CD8-positive, alpha-beta memory T cell (primary cell): ENCODE measurements at regions not wholly inside any gene's neighbourhood (a gene's known extent, or its start where the extent isn't known, plus 50 kb on each side); places are given as distances from the start of the nearest gene placed in this dataset.
"Not testable (repeated sequence)": the region's sequence is repeated elsewhere in the genome, so short reads cannot be mapped to it uniquely, and the experiment has no call there.

Experiments used
- CTCF ChIA-PET: fragments of 350-600 bp; sonication (Branson Sonifier 250); formaldehyde crosslinking; loops from one replicate; lab custom pipeline; 2021; ENCODE audit warnings: antibody characterized with exemption; lab: Charles Lee
- POLR2A ChIA-PET: fragments of 350-600 bp; sonication (Branson Sonifier 250); formaldehyde crosslinking; loops from one replicate; lab custom pipeline; 2021; ENCODE audit warnings: antibody characterized with exemption; lab: Charles Lee
- DNase-seq, 5 donors: peaks; one replicate each; pipeline versions ENCODE4 v3.0.0 to v3.0.0-alpha.2; 2020 to 2022; ENCODE audit warnings: mixed read lengths in 1 of 5
- H3K27ac ChIP-seq: one replicate; pipeline ENCODE4 v1.7.0; 2013; ENCODE audit warnings: low read depth, mild to moderate bottlenecking, low read length, moderate library complexity
- H3K27me3 ChIP-seq: 2 replicates; pipeline ENCODE4 v1.7.0; 2013; ENCODE audit warnings: low read length, mild to moderate bottlenecking; ENCODE audit not compliant: insufficient read depth, poor library complexity, severe bottlenecking
- H3K36me3 ChIP-seq: 2 replicates; pipeline ENCODE4 v1.7.0; 2013; ENCODE audit warnings: mild to moderate bottlenecking, low read length, moderate library complexity; ENCODE audit not compliant: insufficient read depth
- H3K4me1 ChIP-seq: 2 replicates; pipeline ENCODE4 v1.7.0; 2013; ENCODE audit warnings: mild to moderate bottlenecking, low read length, moderate library complexity; ENCODE audit not compliant: insufficient read depth
- H3K4me3 ChIP-seq: 2 replicates; pipeline ENCODE4 v1.7.0; 2013; ENCODE audit warnings: mild to moderate bottlenecking, low read length
- H3K9me3 ChIP-seq: 2 replicates; pipeline ENCODE4 v1.7.0; 2013; ENCODE audit warnings: mild to moderate bottlenecking, low read length
- H3K27ac Mint-ChIP-seq, 8 donors: one replicate each; pipeline ENCODE4 v1.8.0; 2020 to 2021; ENCODE audit warnings: mixed read lengths in 8 of 8, mild to moderate bottlenecking in 6 of 8, inconsistent platforms in 3 of 8, moderate library complexity in 3 of 8
- H3K27me3 Mint-ChIP-seq, 2 donors: one replicate each; pipeline ENCODE4 v1.8.0; 2020 to 2021; ENCODE audit warnings: mixed read lengths in 2 of 2, mild to moderate bottlenecking in 1 of 2, moderate library complexity in 1 of 2
- H3K36me3 Mint-ChIP-seq, 3 donors: one replicate each; pipeline ENCODE4 v1.8.0; 2020 to 2021; ENCODE audit warnings: mixed read lengths in 3 of 3, inconsistent platforms in 1 of 3, mild to moderate bottlenecking in 1 of 3
- H3K4me1 Mint-ChIP-seq, 3 donors: one replicate each; pipeline ENCODE4 v1.8.0; 2020 to 2021; ENCODE audit warnings: mixed read lengths in 3 of 3, inconsistent platforms in 1 of 3, mild to moderate bottlenecking in 1 of 3
- H3K4me3 Mint-ChIP-seq, 7 donors: one replicate each; pipeline ENCODE4 v1.8.0; 2020 to 2021; ENCODE audit warnings: mixed read lengths in 7 of 7, mild to moderate bottlenecking in 6 of 7, moderate library complexity in 4 of 7, inconsistent platforms in 2 of 7
- H3K9me3 Mint-ChIP-seq, 5 donors: one replicate each; pipeline ENCODE4 v1.8.0; 2020 to 2022; ENCODE audit warnings: mixed read lengths in 5 of 5, mild to moderate bottlenecking in 3 of 5, moderate library complexity in 2 of 5, inconsistent platforms in 1 of 5

DNA sequence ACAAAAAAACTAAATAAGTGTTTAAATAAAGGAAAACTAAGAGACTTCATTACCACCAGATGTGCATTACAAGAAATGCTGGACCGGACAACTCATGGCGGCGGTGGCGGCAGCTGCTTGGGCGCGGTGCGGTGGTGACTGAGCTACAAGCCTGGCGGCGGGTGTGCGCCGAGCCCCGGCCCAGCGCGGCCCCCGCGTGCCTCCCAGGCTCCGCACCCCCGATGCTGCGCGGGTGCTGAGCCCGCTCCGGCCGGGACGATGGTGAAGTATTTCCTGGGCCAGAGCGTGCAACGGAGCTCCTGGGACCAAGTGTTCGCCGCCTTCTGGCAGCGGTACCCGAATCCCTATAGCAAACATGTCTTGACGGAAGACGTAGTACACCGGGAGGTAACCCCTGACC lies 52.2 kb upstream of the RCOR3 start:
- Mint-ChIP-seq H3K4me1 (no peaks in the 10 kb centered on the region), H3K4me3 (no peak overlapping the region), H3K27me3 (peaks cover 4 to 18% of the 10 kb centered on the region in 2 donors), H3K36me3 (peaks cover 0 to 7% (median 0%) of the 10 kb centered on the region in 3 donors), H3K27ac (no peak overlapping the region), H3K9me3 (no peaks in the 10 kb centered on the region)
- Histone ChIP-seq H3K27ac (no peak overlapping the region), H3K4me1 (no peaks in the 10 kb centered on the region), H3K9me3 (no peaks in the 10 kb centered on the region), H3K27me3 (no peaks in the 10 kb centered on the region), H3K36me3 (no peaks in the 10 kb centered on the region), H3K4me3 (no peak overlapping the region)
- ChIA-PET POLR2A (no interaction called here), CTCF (no interaction called here)
- no peak for DNase-seq

DNA sequence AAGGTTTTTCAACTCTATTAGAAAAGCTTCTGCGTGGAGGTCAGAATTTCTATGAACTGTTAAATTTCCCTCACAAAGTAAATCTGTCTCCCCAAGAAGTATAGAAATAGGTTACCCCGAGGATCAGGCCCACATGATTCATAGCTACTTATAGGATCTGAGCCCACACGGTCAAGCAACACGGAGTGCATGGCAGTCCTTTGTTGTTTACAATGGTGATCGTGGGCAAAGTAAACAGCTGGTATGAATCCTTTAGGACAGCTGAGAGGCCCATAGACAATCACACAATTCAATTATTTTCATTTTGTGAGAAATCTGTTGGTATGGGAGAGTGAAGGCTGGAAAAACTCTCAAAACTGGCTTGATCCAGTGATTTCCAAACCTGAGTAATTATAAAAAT lies 58.9 kb upstream of the RCOR3 start:
- H3K4me3 ChIP-seq, result no peak overlapping the region
- H3K9me3 ChIP-seq, result no peaks in the 10 kb centered on the region
- ChIA-PET CTCF (interaction anchor here (1.3 kb wide), 1 partner anchor 17 kb away, joined by 3 read pairs; no protein-coding TSS in a partner anchor), POLR2A (no interaction called here)
- Mint-ChIP-seq H3K27ac (no peak overlapping the region), H3K27me3 (peaks cover 4 to 6% of the 10 kb centered on the region in 2 donors), H3K36me3 (no peaks in the 10 kb centered on the region), H3K4me3 (no peak overlapping the region), H3K4me1 (no peaks in the 10 kb centered on the region), H3K9me3 (peaks cover 0 to 3% (median 1%) of the 10 kb centered on the region in 5 donors)
- no peak for DNase-seq
- no peaks in the 10 kb centered on the region for H3K4me1 ChIP-seq
- H3K27me3 ChIP-seq, result no peaks in the 10 kb centered on the region
- no peaks in the 10 kb centered on the region for H3K36me3 ChIP-seq
- H3K27ac ChIP-seq, result no peak overlapping the region

DNA sequence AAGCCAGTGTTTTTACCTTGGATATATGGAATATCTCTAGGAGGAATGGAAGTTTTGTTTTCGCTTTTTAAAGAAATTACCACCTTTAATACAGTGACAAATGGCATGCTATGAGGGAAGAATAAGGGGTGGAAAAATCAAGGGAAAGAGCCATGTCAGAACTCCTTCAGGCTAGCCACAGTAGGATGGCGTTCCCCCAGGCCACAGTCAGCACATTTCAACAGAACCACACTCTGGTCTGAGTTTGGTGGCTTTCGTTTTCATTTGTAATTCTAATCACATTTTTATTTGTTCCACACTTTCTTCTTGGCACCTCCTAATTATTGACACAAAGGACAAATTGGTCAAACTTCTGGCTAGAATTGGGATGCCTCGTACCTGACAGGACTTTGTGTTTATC lies 60.3 kb upstream of the RCOR3 start:
- ChIA-PET POLR2A (no interaction called here), CTCF (no interaction called here)
- H3K27me3 ChIP-seq, result no peaks in the 10 kb centered on the region
- Mint-ChIP-seq H3K27me3 (peaks cover 5 to 8% of the 10 kb centered on the region in 2 donors), H3K9me3 (peaks cover 0 to 3% (median 2%) of the 10 kb centered on the region in 5 donors), H3K4me3 (no peak overlapping the region), H3K27ac (no peak overlapping the region), H3K36me3 (no peaks in the 10 kb centered on the region), H3K4me1 (no peaks in the 10 kb centered on the region)
- no peak overlapping the region for H3K4me3 ChIP-seq
- no peaks in the 10 kb centered on the region for H3K9me3 ChIP-seq
- H3K4me1 ChIP-seq, result no peaks in the 10 kb centered on the region
- no peak for DNase-seq
- H3K36me3 ChIP-seq, result no peaks in the 10 kb centered on the region
- H3K27ac ChIP-seq, result no peak overlapping the region

DNA sequence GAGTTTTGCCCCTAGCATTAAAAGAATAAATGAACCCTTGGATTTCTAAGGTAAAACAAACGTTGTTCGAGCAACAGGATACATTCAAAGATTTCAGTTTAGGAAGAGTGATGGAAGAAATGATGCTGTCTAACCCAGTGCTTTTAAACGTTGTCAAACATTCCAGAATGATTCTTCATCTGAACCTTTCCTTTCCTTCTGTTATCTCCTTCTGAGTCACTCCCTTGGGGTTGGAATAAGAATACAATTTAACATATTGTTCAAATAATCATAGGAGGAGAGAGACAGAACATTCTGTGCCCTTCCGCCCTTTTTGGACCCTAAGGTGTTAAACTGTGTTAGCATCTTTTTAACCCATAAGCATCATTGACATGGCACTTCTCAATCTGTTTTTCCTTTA lies 61.1 kb upstream of the RCOR3 start:
- no peaks in the 10 kb centered on the region for H3K4me1 ChIP-seq
- Mint-ChIP-seq H3K9me3 (peaks cover 0 to 3% (median 2%) of the 10 kb centered on the region in 5 donors), H3K27ac (no peak overlapping the region), H3K36me3 (no peaks in the 10 kb centered on the region), H3K4me1 (no peaks in the 10 kb centered on the region), H3K4me3 (no peak overlapping the region), H3K27me3 (peaks cover 5 to 9% of the 10 kb centered on the region in 2 donors)
- DNase-seq, result no peak
- no peaks in the 10 kb centered on the region for H3K36me3 ChIP-seq
- ChIA-PET POLR2A (no interaction called here), CTCF (no interaction called here)
- no peaks in the 10 kb centered on the region for H3K9me3 ChIP-seq
- no peak overlapping the region for H3K4me3 ChIP-seq
- no peak overlapping the region for H3K27ac ChIP-seq
- H3K27me3 ChIP-seq, result no peaks in the 10 kb centered on the region

DNA sequence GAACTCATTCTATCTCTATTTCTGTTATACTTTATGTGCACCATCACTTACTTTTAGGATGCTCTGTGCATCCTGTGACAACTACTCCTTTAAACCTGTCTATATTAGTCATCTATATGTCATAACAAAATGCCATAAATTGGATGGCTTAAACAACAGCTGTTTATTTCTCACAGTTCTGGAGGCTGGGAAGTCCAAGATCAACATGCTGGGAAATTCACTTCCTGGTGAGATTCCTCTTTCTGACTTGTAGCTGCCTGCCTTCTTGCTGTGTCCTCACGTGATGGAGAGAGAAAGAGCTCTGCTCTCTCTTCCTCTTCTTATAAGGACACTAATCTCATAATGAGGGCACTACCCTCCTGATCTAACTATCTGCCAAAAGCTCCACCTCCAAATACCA lies 62.3 kb upstream of the RCOR3 start:
- H3K9me3 Mint-ChIP-seq, result peaks cover 0 to 3% (median 2%) of the 10 kb centered on the region in 5 donors
- peaks cover 5 to 12% of the 10 kb centered on the region in 2 donors for H3K27me3 Mint-ChIP-seq

DNA sequence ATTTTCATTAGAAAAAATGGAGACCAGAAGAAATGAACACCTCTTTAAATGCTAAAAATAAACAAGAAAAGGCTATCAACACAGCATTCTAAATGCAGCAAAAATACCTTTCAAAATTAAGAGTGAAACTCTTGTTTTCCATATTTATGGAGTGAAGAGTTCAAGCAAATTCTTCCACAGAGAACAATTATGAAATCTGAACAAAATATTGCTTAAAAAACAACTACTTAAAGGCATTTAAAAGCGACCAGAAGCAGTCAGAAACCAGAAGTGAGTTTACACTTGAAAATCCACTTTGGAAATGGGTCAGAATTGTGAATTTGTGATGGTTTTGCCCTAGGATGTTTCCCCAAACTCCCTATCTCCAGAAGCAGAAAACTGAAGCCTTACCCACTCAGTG lies 60.9 kb upstream of the KCNH1 start:
- DNase-seq, result no peak
- H3K4me1 ChIP-seq, result no peaks in the 10 kb centered on the region
- Mint-ChIP-seq H3K27ac (no peak overlapping the region), H3K9me3 (peaks cover 0 to 3% (median 2%) of the 10 kb centered on the region in 5 donors), H3K36me3 (no peaks in the 10 kb centered on the region), H3K4me3 (no peak overlapping the region), H3K27me3 (peaks cover 3 to 12% of the 10 kb centered on the region in 2 donors), H3K4me1 (peaks cover 0 to 4% (median 3%) of the 10 kb centered on the region in 3 donors)
- no peaks in the 10 kb centered on the region for H3K9me3 ChIP-seq
- H3K27me3 ChIP-seq, result no peaks in the 10 kb centered on the region
- ChIA-PET POLR2A (no interaction called here), CTCF (no interaction called here)
- H3K36me3 ChIP-seq, result no peaks in the 10 kb centered on the region
- H3K4me3 ChIP-seq, result no peak overlapping the region
- H3K27ac ChIP-seq, result no peak overlapping the region

More for the DNA sequence above, 62.3 kb upstream of the RCOR3 start:
- Mint-ChIP-seq H3K4me1 (peaks cover 0 to 4% (median 3%) of the 10 kb centered on the region in 3 donors), H3K27ac (no peak overlapping the region), H3K4me3 (no peak overlapping the region), H3K36me3 (no peaks in the 10 kb centered on the region)
- H3K9me3 ChIP-seq, result no peaks in the 10 kb centered on the region
- H3K27ac ChIP-seq, result no peak overlapping the region
- POLR2A ChIA-PET, result no interaction called here
- H3K4me3 ChIP-seq, result no peak overlapping the region
- H3K4me1 ChIP-seq, result no peaks in the 10 kb centered on the region
- no peak for DNase-seq
- CTCF ChIA-PET, result no interaction called here
- no peaks in the 10 kb centered on the region for H3K36me3 ChIP-seq
- no peaks in the 10 kb centered on the region for H3K27me3 ChIP-seq

DNA sequence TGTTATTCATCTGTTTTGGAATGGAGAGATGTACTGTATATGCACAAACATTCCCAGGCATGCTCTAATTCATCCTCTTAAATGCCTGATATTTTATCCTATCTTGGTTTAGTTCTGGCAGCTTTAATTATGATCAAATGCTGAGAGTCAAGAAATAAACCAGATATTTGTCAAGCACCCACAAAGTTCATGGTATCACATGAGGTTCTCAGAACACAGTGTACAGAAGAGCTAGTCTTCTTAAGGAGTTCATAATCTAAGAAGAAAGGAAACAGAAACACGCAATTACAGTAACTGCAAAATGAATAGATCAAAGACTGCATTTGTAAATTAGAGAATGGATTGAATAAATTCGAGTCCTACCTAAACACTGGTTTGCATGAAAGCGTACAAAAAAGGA lies 58.3 kb upstream of the KCNH1 start:
- H3K27me3 Mint-ChIP-seq, result peaks cover 5 to 12% of the 10 kb centered on the region in 2 donors
- Histone ChIP-seq H3K4me1 (no peaks in the 10 kb centered on the region), H3K9me3 (no peaks in the 10 kb centered on the region), H3K36me3 (no peaks in the 10 kb centered on the region), H3K27me3 (no peaks in the 10 kb centered on the region), H3K27ac (no peak overlapping the region), H3K4me3 (no peak overlapping the region)
- ChIA-PET CTCF (no interaction called here), POLR2A (no interaction called here)
- H3K4me3 Mint-ChIP-seq, result no peak overlapping the region
- no peak overlapping the region for H3K27ac Mint-ChIP-seq
- H3K9me3 Mint-ChIP-seq, result peaks cover 0 to 4% (median 3%) of the 10 kb centered on the region in 5 donors
- no peaks in the 10 kb centered on the region for H3K36me3 Mint-ChIP-seq
- H3K4me1 Mint-ChIP-seq, result peaks cover 0 to 4% (median 3%) of the 10 kb centered on the region in 3 donors
- DNase-seq, result no peak

DNA sequence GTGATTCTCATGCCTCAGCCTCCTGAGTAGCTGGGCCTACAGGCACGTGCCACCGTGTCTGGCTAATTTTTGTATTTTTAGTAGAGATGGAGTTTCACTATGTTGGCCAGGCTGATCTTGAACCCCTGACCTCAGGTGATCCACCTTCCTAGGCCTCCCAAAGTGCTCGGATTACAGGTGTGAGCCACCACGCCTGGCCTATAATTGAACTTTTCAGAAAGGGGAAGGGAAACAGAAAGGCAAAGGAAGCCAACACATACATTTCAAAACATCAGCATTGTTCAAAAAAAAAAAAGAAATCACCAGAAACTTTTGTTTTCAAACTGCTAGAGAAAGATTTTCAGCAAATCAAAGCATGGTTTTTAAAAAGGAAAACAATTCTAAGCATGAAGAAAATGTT lies 54.8 kb upstream of the KCNH1 start:
- POLR2A ChIA-PET, H3K4me3 ChIP-seq, H3K27ac ChIP-seq, H3K27me3 Mint-ChIP-seq, H3K27ac Mint-ChIP-seq, H3K36me3 ChIP-seq, H3K36me3 Mint-ChIP-seq, H3K27me3 ChIP-seq, H3K9me3 Mint-ChIP-seq, H3K4me1 ChIP-seq, CTCF ChIA-PET, DNase-seq, H3K9me3 ChIP-seq, H3K4me3 Mint-ChIP-seq, H3K4me1 Mint-ChIP-seq: not testable (repeated sequence)
